NCI-H226 (cell line): ENCODE measurements at regions not wholly inside any gene's neighbourhood (a gene's known extent, or its start where the extent isn't known, plus 50 kb on each side); places are given as distances from the start of the nearest gene placed in this dataset.

Experiments
- DNase-seq: peaks from one replicate; pipeline ENCODE4 v3.0.0-alpha.2; 2015

- no peak for DNase-seq
Observed at GRCh38 chr17:68185820-68186219, 62.0 kb upstream of the AMZ2 start.

- no peak for DNase-seq
Observed at GRCh38 chr17:68190495-68190894, 57.3 kb upstream of the AMZ2 start.

DNA sequence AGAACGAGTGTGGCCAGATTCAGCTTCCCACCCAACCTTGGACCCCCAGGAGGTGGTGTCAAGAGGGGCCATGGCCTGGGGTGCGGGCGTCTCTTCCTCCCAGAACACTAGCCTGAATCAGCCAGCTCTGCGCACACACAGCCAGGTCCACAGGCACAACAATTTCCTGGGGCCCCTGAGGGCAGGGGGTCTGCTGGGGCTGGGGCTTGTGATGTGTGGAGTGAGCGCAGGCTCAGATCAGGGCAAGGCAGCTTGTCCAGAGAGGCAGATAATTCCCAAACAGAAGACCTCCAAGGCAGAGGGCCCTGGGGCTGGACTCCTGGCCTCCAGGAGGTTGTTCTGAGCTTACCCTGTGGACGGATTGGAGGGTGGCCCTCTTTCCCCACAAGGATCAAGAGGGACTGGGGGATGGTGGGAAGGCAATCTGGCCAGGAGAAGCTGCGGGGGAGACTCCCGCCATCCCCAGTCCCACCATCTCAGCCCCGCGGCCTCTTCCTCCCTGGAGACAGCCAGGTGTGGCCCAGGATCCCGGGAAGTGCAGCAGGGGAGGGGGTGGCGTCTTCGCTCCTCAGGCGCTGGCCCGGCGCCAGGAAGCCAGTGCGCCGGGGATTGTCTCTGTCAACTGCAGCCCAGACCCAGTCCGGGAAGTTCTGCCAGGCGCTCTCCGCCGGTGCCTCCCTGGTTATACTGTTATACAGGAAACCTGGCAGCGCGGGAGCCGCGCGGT is 52.0 kb upstream of the AMZ2 start:
- DNase-seq = no peak

- DNase-seq = no peak
Observed at GRCh38 chr17:68196394-68197090, 51.3 kb upstream of the AMZ2 start.

- DNase-seq = no peak
Observed at GRCh38 chr17:68197091-68197996, 50.5 kb upstream of the AMZ2 start.

DNA sequence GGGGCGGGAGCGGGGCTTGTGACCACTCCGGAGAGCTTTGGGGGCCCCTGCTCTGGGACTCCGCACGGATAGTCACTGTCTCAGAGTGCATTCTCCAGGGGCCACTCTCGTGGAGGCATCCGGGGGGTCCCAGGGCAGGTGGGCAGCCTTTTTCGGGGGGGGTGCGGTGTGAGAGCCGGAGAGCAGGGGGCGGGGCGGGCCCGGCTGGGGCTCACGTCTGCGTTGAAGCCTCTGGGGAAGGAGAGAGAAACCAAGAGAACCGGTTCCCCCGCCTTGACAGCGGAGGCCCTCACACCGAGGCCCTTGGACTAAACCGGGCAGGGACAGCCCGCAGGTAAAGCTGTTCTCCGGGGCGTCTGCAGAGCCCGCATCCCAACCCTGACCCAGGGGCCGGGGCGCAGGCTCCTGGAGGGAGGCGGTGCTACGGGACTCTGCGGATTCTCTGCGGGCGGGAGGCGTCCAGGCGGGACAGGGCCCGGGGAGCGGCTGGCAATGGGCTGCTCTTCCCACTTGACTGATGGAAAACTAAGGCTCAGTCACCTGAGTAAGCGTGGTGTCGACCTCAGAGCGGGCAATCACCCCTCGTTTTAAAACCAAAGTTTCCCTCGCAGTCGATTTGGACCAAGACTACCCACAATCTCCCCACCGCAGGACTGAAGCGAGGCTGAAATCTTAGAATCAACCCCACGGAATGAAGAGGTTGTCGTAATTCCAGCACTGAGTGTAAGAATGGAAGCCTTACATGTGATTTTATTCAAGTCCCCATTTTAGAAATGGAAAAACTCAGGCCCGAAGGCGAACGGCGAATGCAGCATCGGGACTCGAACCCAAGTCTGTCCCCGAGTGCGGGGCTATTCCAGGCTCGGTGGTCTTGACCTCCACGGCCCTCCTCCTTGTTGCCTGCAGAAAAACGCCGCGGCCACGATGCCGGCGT is 49.6 kb upstream of the AMZ2 start:
- no peak for DNase-seq
